Nephron progenitor cell (in vitro differentiated cells): ENCODE measurements at regions not wholly inside any gene's neighbourhood (a gene's known extent, or its start where the extent isn't known, plus 50 kb on each side); places are given as distances from the start of the nearest gene placed in this dataset.
"Not testable (repeated sequence)": the region's sequence is repeated elsewhere in the genome, so short reads cannot be mapped to it uniquely, and the experiment has no call there.

Experiments used
- DNase-seq: peaks from one replicate; pipeline ENCODE4 v3.0.0; 2021
- H3K27ac Mint-ChIP-seq: 2 replicates; pipeline ENCODE4 v1.8.0; 2021; ENCODE audit warnings: mild to moderate bottlenecking, moderate library complexity, mixed read lengths
- H3K27me3 Mint-ChIP-seq: 2 replicates; pipeline ENCODE4 v1.8.0; 2021; ENCODE audit warnings: mild to moderate bottlenecking, low read depth, mixed read lengths; ENCODE audit not compliant: poor library complexity
- H3K36me3 Mint-ChIP-seq: 2 replicates; pipeline ENCODE4 v1.8.0; 2021; ENCODE audit warnings: low read depth, mixed read lengths
- H3K4me1 Mint-ChIP-seq: 2 replicates; pipeline ENCODE4 v1.8.0; 2021; ENCODE audit warnings: mixed read lengths
- H3K4me3 Mint-ChIP-seq: 2 replicates; pipeline ENCODE4 v1.8.0; 2021; ENCODE audit warnings: mild to moderate bottlenecking, moderate library complexity, mixed read lengths
- H3K9me3 Mint-ChIP-seq: 2 replicates; pipeline ENCODE4 v1.8.0; 2021; ENCODE audit warnings: mild to moderate bottlenecking, moderate library complexity, mixed read lengths
- TF ChIP-seq, protein P1 (sequence below): fragments of 200-600 bp; sonication (generic); IDR thresholded peaks from 2 replicates; pipeline ENCODE4 v1.5.0; 2021; ENCODE audit warnings: antibody characterized with exemption

GRCh38 chr1:14421977-14422609 lies 176.4 kb upstream of the KAZN start:
- H3K9me3 Mint-ChIP-seq: peaks cover 9% of the 10 kb centered on the region
- H3K27me3 Mint-ChIP-seq: no peaks in the 10 kb centered on the region
- no peak overlapping the region for H3K27ac Mint-ChIP-seq
- no peak for DNase-seq
- H3K4me3 Mint-ChIP-seq: no peak overlapping the region
- TF ChIP-seq, protein P1, sequence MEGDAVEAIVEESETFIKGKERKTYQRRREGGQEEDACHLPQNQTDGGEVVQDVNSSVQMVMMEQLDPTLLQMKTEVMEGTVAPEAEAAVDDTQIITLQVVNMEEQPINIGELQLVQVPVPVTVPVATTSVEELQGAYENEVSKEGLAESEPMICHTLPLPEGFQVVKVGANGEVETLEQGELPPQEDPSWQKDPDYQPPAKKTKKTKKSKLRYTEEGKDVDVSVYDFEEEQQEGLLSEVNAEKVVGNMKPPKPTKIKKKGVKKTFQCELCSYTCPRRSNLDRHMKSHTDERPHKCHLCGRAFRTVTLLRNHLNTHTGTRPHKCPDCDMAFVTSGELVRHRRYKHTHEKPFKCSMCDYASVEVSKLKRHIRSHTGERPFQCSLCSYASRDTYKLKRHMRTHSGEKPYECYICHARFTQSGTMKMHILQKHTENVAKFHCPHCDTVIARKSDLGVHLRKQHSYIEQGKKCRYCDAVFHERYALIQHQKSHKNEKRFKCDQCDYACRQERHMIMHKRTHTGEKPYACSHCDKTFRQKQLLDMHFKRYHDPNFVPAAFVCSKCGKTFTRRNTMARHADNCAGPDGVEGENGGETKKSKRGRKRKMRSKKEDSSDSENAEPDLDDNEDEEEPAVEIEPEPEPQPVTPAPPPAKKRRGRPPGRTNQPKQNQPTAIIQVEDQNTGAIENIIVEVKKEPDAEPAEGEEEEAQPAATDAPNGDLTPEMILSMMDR: no peak
- no peaks in the 10 kb centered on the region for H3K36me3 Mint-ChIP-seq
- H3K4me1 Mint-ChIP-seq: peaks cover 20% of the 10 kb centered on the region

DNA sequence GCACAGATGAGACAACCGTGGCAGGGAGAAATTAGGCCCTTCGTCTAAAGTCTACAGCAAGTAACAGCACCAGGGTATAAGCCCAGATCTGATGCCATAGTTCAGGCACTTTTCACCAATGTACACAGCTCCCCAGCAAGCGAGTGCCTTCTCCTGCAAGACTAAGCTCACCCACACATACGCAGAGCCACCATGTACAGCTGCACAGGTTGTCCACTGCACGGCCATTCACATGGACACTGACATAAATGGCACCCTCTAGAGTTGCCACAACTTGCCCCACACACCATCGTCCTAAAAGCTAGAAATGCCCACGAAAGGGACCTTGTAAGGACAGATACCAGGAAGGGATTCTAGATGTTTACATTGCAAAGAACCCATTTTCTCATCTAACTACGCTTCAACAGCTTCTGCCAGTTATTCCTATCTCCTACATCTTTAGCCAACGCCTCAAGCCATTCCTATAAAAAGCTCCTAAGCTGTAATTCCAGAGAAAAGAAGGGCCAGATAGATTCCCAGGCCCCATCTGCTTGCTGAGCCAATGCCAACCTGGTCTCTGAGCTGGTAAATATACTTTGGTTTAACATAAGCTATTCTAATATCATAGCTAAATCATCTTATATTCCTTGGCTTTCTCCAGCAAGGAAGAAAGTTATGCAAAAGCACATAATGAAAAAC lies 174.0 kb upstream of the KAZN start:
- Mint-ChIP-seq H3K4me3 (no peak overlapping the region), H3K9me3 (peaks cover 6% of the 10 kb centered on the region), H3K4me1 (peaks cover 20% of the 10 kb centered on the region), H3K27ac (no peak overlapping the region), H3K27me3 (no peaks in the 10 kb centered on the region), H3K36me3 (no peaks in the 10 kb centered on the region)
- TF ChIP-seq, protein P1: no peak
- no peak for DNase-seq

DNA sequence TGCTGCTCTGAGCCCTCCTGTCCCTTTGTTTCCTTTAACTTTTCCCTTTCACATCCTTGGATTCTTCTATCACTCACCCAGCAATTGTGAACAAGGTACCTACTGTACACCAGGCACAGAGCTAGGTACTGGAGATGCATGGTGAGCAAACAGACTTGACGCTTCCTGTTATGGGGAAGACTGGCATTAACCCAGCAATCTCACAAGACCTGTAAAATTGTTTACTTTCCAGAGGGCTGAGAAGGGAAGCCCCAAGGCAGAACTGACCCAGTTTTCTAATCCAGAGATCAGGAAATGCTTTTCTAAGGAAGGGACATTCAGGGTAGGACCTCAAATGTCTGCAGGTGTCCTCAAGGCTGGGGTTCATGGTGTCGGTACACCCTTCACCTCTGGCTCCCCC lies 171.6 kb upstream of the KAZN start:
- DNase-seq: no peak
- Mint-ChIP-seq H3K4me1 (peaks cover 17% of the 10 kb centered on the region), H3K36me3 (no peaks in the 10 kb centered on the region), H3K27ac (no peak overlapping the region), H3K4me3 (no peak overlapping the region), H3K27me3 (no peaks in the 10 kb centered on the region), H3K9me3 (no peaks in the 10 kb centered on the region)
- TF ChIP-seq, protein P1: no peak

- H3K9me3 Mint-ChIP-seq: no peaks in the 10 kb centered on the region
- TF ChIP-seq, protein P1: no peak
- H3K27ac Mint-ChIP-seq: no peak overlapping the region
- H3K4me1 Mint-ChIP-seq: peaks cover 13% of the 10 kb centered on the region
- H3K36me3 Mint-ChIP-seq: no peaks in the 10 kb centered on the region
- H3K27me3 Mint-ChIP-seq: peaks cover 3% of the 10 kb centered on the region
- no peak overlapping the region for H3K4me3 Mint-ChIP-seq
- DNase-seq: no peak
Observed at GRCh38 chr1:14429577-14429976, 168.9 kb upstream of the KAZN start.

DNA sequence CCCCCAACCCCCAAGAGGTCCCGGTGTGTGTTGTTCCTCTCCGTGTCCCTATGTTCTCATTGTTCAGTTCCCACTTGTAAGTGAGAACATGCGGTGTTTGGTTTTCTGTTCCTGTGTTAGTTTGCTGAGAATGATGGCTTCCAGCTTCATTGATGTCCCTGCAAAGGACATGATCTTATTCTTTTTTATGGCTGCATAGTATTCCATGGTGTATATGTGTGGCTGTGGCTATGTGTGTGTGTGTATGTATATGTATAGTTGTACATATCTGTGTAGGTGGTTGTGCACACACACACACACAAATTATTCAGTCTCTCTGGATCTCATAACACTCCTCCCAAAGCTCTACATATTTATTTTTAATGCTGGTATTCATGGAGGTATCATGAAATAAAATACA lies 165.8 kb upstream of the KAZN start:
- not testable (repeated sequence) for H3K27me3 Mint-ChIP-seq, H3K4me1 Mint-ChIP-seq, H3K4me3 Mint-ChIP-seq, DNase-seq, H3K9me3 Mint-ChIP-seq, H3K36me3 Mint-ChIP-seq, H3K27ac Mint-ChIP-seq

GRCh38 chr1:14435368-14436023 lies 163.0 kb upstream of the KAZN start:
- no peaks in the 10 kb centered on the region for H3K4me1 Mint-ChIP-seq
- H3K9me3 Mint-ChIP-seq: no peaks in the 10 kb centered on the region
- TF ChIP-seq, protein P1: peak; percentile 23
- H3K27me3 Mint-ChIP-seq: peaks cover 5% of the 10 kb centered on the region
- peak; percentile 23 for DNase-seq
- no peak overlapping the region for H3K4me3 Mint-ChIP-seq
- no peaks in the 10 kb centered on the region for H3K36me3 Mint-ChIP-seq
- no peak overlapping the region for H3K27ac Mint-ChIP-seq
